ENCODE measurements at regions not wholly inside any gene's neighbourhood (a gene's known extent, or its start where the extent isn't known, plus 50 kb on each side); places are given as distances from the start of the nearest gene placed in this dataset.

- DNase-seq = no peak
Observed at GRCh38 chr17:70604854-70605253, 435.5 kb downstream of the KCNJ2 start.

- no peak for DNase-seq
Observed at GRCh38 chr17:70606086-70606485, 436.8 kb downstream of the KCNJ2 start.

GRCh38 chr17:70608193-70608592 lies 438.9 kb downstream of the KCNJ2 start:
- no peak for DNase-seq

- no peak for DNase-seq
Observed at GRCh38 chr17:70608957-70609356, 439.6 kb downstream of the KCNJ2 start.

GRCh38 chr17:70609566-70609965 lies 440.2 kb downstream of the KCNJ2 start:
- DNase-seq = no peak

- DNase-seq = no peak
Observed at GRCh38 chr17:70610161-70610560, 440.8 kb downstream of the KCNJ2 start.

- no peak for DNase-seq
Observed at GRCh38 chr17:70613681-70614080, 444.3 kb downstream of the KCNJ2 start.

- DNase-seq = no peak
Observed at GRCh38 chr17:70615831-70616230, 446.5 kb downstream of the KCNJ2 start.

GRCh38 chr17:70618641-70619040 lies 449.3 kb downstream of the KCNJ2 start:
- DNase-seq = no peak

GRCh38 chr17:70621566-70621965 lies 452.2 kb downstream of the KCNJ2 start:
- DNase-seq = no peak

GRCh38 chr17:70622368-70623260 lies 453.3 kb downstream of the KCNJ2 start:
- DNase-seq = peak; percentile 48

GRCh38 chr17:70624211-70624610 lies 454.9 kb downstream of the KCNJ2 start:
- DNase-seq = no peak

- DNase-seq = no peak
Observed at GRCh38 chr17:70629902-70630301, 460.6 kb downstream of the KCNJ2 start.

GRCh38 chr17:70636517-70637133 lies 467.3 kb downstream of the KCNJ2 start:
- DNase-seq = peak; percentile 29

GRCh38 chr17:70642059-70642458 lies 472.7 kb downstream of the KCNJ2 start:
- DNase-seq = no peak

GRCh38 chr17:70644096-70644495 lies 474.8 kb downstream of the KCNJ2 start:
- no peak for DNase-seq

GRCh38 chr17:70646673-70647072 lies 477.3 kb downstream of the KCNJ2 start:
- no peak for DNase-seq

- DNase-seq = no peak
Observed at GRCh38 chr17:70648166-70648565, 478.8 kb downstream of the KCNJ2 start.

GRCh38 chr17:70653850-70654249 lies 484.5 kb downstream of the KCNJ2 start:
- DNase-seq = no peak

GRCh38 chr17:70654706-70655105 lies 485.4 kb downstream of the KCNJ2 start:
- no peak for DNase-seq

GRCh38 chr17:70655176-70655958 lies 486.0 kb downstream of the KCNJ2 start:
- DNase-seq = no peak

- DNase-seq = no peak
Observed at GRCh38 chr17:70658317-70658716, 489.0 kb downstream of the KCNJ2 start.

- DNase-seq = no peak
Observed at GRCh38 chr17:70658840-70659239, 489.5 kb downstream of the KCNJ2 start.

All from NCI-H2227 treated with DMSO at 0.1 percent for 48 hours (cell line).